ENCODE measurements at regions not wholly inside any gene's neighbourhood (a gene's known extent, or its start where the extent isn't known, plus 50 kb on each side); places are given as distances from the start of the nearest gene placed in this dataset.
"Not testable (repeated sequence)": the region's sequence is repeated elsewhere in the genome, so short reads cannot be mapped to it uniquely, and the experiment has no call there.

DNA sequence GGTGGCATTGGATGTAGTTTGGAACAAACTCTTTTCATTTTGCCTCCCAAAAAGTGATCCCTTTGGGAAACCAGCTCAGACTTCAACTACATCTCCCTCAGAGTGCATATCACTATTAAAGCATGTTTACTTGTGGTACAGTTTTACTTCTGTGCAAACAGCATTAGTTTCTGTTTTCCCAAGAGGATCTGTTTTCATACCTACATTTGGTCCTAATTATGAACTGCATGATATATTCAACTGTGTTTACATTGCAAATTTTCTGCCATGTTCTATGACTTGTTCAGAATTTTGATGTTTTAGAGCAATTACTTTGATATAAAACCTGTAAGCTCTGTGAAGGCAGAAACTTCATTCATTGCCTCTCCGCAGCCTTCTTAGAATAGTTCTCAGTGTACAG is 681.5 kb upstream of the ACO1 start:
- peak; percentile 20 for DNase-seq

DNA sequence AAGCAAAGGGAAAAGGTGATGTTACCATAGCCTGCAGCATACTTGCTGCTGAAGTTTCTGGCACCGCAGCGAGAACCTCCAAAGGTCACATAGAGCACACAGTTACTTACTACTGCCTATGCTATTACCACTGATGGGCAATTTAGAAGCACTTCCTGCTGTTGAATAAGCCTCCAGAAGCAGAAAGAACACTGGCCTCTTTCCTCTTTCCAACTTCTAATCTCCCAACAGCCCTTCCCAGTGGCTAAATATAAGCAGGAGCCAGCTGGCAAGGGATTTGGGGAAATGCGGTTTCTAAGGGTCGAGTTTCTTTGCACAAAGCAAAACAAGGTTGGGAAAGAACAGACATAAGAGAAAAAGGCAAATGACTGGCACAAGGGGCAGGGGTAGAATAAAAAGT is 669.2 kb upstream of the ACO1 start:
- no peak for DNase-seq

DNA sequence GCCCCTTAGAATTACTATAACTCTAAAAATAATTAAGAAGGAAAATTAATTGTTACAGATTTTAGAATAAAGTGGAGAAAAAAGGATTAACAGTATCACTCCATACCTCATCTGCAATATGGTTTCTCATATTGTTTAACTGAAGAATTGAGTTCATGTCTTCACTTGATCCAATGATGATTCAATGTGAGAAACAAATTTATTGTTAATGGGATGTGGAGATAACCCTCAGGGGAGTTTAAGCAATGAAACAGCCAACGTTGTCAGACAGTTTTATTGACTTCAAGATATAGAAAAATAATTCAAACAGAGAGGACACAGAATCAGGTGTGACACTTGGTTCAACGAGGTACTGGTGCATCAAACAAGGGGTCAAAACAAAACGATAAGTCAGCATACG is 665.2 kb upstream of the ACO1 start:
- no peak for DNase-seq

DNA sequence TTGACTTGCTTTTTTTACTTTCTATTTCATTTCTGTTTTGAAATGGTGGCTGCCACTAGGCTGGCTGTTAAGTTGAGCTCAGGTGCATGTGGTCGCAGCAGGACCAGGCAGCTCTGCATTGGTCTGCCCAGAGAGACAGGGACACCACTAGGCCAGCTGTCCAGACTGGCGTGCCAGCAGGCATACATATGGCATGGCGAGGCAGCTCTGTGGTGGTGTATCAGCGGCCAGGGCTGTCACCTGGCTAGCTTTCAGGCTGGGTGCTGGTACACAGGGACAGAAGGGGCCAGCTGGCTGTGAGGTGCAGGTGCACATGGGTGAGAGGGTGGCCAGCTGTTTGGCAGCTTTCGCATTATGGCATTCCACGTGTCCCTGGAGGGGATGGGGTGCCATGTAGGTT is 654.0 kb upstream of the ACO1 start:
- no peak for DNase-seq

DNA sequence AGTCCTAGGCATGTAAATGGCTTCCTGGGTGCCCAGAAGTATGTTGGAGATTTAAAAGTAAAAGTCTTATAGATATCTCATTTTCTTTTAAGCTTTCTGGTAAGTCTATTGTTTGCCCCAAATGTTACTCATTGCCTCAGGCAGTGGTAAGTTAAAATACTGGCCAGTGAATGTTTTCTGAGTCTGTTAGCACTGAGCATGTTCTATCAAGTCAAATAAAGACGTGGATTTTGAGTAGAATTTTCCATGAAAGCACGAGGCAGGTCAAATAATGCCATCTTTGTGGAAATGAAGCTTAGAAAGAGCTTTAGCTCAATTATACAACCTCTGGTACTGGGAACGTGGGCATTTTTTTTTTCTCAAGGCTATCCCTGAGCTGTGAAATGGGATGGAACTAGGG is 651.3 kb upstream of the ACO1 start:
- no peak for DNase-seq

DNA sequence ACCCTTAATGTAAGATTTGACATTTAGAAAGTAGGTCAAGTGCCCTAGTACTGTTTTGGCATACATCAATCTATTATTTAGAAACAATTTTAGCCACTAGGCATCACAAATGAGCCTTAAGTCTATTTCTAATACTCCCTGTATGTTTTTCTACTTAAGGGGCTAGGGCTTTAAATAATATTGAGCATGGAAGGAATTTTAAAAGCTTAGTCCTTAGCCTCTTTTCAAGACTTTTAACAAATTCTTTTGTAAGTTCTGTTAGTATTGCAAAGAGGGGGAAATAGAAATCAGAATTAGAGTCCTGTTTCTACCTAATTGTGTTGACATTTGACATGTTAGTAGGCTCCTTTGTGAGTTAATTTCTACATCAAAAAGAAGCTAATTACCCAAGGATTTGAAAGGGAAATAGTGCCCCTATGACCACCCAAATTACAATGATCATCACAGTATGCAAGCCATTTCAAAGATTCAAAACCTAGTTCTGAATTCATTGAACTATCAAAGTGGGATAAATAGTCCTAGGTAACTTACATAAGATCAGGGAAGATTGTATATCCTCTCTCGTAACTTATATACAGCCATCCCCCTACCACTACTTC is 647.8 kb upstream of the ACO1 start:
- no peak for DNase-seq

DNA sequence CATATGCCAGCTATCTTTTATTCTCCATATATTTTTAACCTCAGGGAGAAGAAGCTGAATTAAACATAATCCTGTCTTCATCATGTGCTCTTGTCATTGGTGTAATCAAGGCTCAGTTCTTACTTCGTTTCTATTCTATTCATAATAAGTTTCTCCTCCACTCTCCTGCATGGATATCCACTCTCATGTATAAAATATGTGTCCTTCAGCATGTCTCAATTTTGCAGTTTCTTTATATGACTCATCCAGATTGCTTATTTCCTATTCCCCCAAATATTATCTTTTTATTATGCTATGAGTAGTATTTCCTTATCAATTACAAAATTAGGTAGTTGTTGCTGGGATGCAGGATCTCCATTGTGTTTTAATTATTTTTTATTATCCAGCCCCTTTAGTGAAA is 643.7 kb upstream of the ACO1 start:
- DNase-seq = no peak

DNA sequence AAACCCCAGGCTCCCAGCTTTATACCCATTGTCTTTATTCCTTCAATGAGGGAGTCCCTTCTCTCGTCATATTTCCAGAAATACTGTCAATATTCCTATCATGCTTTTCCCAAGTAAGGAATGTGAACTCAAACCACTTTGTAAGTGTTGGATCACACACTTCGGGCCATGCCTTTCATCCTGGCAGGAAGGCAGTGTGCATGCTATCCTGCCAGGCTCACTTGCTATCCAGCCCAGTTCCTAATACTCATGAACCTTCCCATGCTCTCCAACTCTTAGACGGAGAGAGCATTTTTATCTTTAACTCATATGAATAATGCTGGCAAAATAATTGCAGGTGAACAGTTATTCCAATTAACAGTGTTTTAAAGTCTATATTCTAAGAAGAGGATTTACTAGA is 639.9 kb upstream of the ACO1 start:
- DNase-seq = no peak

DNA sequence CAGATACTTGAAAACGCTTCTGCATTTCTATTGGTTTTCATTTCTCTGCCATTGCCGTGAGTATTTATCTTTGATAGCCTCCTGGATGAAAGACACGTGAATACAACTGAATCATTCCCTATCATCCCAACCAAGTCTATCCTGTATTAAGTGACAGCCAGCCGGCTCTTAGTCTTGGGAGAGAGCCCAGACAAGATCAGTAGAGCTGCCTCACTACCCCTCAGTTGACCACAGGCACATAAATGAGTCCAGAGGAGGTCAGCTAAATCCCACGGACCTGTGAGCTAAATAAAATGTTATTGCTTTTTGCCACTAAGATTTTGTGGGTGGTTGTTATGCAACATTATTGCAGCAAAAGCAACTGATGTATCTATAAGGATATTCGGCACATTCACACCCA is 639.0 kb upstream of the ACO1 start:
- no peak for DNase-seq

DNA sequence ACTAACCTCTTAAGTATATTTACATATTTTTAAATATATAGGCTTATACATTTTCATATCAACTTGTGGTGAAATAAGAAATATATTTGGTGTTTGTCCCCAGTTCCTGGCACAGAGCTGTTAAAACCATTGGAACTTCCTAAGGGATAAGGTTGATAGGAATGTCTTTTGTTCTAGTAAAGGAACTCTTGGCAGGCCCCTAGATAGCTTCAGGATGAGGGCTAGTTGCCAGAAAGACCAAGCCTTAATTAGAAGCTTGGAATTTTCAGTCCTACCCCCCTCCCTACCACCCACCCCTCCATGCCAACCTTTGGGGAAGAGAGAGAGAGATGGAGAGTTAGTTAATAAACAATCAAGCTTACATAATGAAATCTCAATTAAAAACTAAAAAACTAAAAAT is 638.6 kb upstream of the ACO1 start:
- no peak for DNase-seq

DNA sequence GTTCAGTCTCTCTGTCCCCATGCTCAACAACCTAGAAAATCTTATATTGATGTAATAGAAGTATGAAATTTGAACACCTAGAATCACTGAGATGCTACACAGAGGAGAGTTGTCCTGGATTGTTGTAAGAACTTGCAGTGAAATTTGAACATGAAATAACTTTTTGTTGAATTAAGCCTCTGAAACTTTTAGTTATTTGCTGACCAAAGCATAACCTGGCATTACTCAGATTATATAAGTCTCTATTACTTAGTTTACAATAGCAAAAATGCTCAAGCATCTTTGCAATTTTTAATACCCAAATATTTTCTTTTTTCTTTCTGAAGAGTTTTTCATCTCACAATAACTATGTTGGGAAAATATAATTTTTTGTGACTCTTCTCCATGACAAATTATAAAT is 630.7 kb upstream of the ACO1 start:
- no peak for DNase-seq

DNA sequence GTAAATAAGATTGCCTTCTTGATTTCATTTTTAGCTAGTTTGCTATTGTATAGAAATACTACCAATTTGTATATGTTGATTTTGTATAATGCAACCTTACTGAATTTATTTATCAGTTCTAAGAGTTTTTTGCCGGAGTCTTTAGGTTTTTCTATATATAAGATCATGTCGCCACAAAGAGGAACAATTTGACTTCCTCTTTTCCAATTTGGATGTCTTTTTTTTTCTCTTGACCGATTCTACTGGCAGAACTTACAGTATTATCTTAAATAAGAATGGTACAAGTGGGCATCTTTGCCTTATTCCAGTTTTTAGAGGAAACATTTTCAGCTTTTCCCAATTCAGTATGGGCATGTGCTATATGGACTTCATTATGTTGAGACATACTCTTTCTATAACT is 624.7 kb upstream of the ACO1 start:
- no peak for DNase-seq

DNA sequence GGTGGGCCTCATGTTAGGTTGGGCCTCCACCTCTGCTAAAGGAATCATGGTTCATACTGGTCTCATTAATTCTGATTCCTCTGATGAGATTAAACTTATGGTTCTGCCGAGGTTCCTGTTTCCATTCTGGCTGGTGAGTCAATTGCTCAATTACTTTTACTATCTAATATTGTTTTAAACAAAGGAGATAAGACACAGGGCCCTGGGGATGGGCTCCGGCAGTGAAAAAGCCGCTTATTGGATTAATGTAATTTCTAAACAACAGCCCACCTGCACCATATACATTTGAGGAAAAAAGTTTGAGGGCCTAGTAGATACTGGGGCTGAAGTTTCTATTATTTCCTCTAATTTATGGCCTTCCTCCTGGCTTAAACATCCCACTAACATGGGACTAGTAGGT is 610.4 kb upstream of the ACO1 start:
- not testable (repeated sequence) for DNase-seq

DNA sequence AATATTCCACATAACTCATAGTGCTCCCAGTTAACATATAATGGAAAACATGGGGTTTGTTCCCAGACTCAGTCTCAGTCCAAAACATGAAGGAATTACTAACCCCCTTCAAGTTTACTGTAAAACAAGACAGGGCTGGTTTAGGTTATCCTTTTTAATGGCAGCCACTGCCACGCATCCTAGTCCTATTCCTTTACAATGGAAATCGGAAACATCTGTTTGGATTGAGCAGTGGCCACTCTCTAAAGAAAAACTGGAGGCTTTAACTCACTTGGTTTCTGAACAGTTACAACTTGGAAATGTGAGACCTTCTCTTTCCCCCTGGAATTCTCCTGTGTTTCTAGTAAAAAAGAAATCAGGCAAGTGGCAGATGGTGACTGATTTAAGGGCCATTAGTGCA is 609.9 kb upstream of the ACO1 start:
- no peak for DNase-seq

DNA sequence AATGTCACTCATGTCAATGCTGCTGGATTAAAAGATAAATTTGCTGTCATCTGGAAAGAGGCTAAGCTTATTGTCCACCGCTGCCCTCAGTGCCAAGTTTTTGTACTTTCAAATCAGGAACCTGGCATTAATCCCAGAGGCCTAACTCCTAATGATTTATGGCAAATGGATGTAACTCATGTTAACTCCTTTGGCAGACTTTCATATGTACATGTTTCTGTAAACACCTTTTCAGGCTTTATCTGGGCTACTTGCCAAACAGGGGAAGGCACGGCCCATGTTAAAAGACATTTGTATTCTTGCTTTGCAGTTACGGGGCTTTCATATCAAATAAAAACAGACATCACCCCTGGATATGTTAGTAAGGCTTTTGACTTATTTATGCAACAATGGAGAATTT is 608.0 kb upstream of the ACO1 start:
- DNase-seq = peak; percentile 98

DNA sequence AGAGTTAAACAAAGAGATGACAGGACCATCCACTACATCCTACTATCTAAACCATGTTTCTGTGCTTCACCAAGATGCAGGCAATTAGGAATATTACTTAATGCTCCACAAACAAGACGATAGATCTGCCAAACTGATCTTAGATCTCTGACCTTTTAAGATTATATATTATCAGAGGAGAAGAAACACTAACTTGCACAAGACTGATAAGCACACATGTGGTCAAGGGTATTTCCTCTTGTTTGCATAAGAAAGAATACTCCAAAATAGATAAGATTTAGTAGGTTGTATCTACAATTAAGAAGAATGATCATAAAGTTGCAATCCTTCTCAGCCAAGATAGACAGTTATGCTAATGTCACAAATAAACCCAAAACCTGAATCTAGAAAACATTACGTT is 601.0 kb upstream of the ACO1 start:
- DNase-seq = no peak

DNA sequence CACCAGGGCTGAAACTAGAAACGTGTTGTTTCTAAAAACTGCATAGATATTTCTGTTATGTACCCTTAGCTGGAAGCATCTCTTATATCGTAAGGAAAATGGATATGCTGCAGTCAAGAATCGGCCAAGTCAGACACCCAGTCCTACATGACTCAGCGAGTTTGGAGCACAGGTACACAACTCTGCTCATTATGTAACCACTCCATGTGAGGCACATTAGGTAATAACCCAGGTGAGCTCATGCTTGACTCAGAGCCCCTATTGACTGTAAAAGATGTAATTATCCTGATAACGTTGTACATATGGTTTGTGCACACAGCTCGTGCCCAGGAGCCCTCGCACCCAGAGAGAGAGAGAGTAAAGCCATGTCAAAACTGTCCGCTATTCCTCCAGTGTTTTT is 593.7 kb upstream of the ACO1 start:
- no peak for DNase-seq

DNA sequence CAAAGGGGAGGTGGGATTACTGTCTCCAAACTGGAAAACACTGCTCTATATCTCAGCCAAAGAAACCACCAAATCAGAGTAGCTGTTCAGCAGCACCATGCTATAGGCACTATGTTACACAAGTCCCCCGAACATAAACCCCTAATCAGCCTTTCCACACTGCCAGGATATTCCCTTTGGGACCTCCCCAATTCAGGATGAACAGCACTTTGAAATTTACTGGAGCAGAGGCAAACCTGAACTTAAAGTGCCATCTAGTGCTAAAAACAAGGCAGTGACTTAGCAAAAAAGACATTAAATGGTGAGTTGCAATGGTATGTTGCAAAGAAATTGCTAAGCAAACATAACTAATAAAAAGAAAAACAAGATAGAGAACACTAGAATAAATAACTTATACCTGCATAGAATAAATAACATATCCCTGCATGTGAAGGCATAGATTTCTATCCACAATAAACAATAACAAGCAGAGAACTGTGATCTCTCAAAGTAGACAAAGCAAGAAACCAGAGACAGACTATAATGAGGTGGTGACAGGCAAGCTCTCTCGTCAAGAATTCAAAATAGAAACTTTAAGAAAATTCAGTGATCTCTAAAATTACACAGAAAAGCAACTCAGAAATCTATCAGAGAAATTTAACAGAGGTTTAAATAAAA is 584.4 kb upstream of the ACO1 start:
- peak; percentile 77 for DNase-seq

DNA sequence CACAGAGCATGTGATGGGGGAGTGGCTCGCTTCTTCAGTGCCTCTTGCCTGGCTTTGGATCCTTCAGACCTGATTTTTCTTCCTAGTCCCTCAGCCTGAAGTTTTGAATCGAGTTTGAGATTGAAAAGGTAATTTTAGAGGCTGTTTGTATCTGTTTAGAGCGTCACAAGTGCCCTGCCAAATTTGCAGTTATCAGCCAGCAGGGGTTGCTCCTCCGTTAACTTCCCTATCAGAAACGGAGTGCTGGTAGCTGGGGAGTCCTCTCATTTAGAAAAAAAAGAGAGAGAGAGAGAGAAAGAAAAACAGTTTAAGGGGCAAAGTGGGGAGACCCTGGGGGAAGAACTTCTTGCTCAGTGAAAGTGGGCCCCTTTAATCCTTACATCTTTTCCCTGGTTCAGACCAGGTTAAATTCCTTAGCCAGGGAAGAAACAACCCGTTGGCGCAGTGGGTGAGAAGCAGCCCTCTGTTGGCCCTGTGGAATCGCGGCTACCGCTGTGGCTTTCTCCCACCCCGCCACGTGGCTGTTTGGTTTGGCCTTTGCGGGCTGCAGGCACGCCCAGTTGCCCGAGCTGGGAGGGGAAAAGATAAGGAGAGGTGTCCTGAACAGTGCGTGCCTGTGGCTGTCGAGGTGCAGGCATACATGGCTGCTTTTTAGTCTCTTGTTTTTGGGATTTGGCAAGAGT is 576.7 kb upstream of the ACO1 start:
- DNase-seq = no peak

DNA sequence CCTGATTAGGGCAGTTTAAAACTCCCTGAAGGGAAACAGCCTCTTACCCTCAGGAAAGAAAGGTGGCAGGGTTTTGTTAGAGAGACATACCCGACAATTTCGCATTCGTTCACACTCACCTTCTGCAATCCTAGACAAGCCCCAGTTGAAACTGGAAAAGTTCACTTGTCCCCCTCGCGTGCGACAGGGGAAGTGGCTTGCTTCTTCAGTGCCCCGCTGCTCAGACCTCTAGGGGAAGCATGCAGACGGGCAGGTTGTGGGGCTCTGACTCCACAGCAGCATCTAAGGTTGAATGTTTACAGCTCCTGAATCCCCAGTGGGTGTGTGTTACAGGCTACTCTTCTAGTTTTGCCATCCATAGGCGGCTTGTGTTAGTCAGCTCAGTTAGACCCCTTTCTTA is 575.7 kb upstream of the ACO1 start:
- no peak for DNase-seq

DNA sequence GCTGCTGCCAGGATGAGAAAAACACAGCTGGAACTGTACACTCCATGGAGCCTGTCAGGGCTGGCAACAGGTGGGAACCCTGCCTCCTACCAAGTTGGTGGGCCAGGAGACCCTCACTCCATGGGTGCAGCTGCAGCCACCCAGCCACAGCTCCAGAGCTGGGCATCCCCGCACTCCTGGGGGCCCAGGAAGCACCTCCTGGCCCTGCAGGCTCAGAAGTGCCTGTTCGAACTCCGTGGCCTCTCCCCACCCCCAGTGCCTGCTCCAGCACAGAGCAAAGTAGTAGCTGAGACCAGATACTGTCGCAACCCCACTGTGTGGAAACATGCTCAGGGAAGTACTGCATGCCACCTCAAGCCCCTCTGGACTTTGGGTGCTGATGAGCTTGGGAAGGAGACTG is 564.0 kb upstream of the ACO1 start:
- DNase-seq = no peak

DNA sequence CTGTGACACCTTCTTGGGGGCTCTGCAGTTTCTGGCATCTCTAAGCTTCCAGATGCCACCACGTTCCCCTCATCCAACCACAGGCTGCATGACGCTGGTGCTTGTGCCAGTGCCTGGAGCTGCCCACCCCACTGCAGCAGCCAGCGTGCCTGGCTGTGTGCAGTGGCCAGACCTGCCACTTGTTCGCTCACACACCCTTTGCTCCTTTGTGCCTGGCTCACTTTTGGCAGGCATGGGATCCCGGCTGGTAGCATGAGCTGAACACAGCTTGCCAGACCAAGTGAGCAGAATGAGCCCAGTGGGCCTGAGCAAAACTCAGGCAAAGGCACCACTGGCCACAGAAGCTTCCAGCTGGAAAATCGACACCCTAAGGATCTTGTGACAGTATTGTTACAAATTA is 562.9 kb upstream of the ACO1 start:
- DNase-seq = no peak

DNA sequence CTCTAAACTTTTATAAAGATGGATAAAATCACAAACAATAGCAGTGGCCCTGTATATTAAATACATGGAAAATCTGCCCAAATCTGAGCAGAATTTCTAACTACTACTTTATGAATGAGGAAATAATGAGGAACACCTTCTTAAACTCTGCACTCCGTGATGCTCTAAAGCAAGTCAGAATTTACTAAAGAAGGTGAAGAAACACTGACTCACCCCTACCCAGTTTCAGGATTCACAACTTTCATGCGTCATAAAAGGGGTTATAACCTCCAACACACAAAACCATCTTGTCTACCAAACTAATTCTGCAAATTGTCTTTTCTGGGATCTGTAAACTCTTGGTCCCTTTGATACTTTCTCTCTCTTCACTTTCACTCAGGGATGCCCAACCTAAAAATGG is 561.1 kb upstream of the ACO1 start:
- DNase-seq = no peak

DNA sequence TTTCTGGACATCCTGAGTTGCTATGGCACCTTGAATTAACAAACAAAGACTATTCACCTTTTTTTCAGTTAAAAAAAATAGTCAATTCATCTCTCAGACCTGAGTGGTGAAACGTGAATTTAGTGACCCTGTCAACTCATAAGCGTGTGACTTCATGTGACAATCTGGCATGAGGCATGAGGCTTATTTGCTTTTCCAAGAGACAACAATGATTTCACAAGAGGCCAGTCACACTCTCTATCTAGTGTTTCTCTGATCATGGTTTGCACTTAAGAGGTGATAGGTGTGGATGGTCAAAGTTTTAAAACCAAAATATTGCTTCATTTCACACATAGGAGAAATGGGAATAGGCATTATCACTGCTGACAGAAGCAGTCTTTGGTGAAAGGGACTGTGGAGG is 559.6 kb upstream of the ACO1 start:
- peak; percentile 78 for DNase-seq

DNA sequence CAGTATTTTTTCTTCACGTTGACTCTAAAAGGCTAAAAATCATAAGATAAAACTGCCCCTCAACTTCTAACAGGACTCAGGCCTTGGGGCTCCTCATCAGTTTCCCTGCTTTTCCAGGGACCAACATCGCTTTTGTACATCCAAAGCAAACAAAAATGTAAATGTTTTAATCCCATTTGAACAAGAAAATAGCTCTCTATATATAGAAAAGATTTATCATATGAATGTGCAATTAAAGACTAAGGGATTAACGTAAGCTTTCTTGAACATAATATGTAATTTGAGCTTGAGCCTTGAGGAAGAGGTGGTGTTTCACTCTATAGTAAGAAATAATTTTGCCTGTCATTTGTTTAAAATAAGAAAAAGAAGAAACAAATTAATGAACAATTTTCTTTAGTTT is 547.2 kb upstream of the ACO1 start:
- no peak for DNase-seq
